AG20443 (cell line): ENCODE measurements at regions not wholly inside any gene's neighbourhood (a gene's known extent, or its start where the extent isn't known, plus 50 kb on each side); places are given as distances from the start of the nearest gene placed in this dataset.

Experiments
- DNase-seq: peaks from one replicate; pipeline ENCODE4 v3.0.0; 2012; ENCODE audit warnings: low spot score, mixed read lengths

DNA sequence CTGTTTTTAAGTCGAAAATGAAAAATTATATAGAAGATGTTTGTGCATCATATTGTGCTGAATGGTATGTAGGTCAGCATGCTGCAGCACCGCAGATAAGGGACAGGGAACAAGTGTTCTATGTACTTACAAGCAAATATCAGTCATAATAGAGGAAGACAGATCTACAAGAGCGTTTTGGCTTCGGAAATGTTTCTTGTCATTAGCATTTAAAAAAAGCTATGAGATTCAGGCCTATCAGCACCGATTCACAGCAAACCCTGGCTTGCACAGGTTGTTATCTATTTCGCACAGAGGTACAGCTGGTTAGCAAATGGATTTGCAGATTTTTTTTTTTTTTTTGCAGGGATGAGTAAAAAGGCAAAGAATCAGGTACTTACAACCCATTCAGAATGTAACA is 204.2 kb upstream of the TBC1D5 start:
- no peak for DNase-seq

DNA sequence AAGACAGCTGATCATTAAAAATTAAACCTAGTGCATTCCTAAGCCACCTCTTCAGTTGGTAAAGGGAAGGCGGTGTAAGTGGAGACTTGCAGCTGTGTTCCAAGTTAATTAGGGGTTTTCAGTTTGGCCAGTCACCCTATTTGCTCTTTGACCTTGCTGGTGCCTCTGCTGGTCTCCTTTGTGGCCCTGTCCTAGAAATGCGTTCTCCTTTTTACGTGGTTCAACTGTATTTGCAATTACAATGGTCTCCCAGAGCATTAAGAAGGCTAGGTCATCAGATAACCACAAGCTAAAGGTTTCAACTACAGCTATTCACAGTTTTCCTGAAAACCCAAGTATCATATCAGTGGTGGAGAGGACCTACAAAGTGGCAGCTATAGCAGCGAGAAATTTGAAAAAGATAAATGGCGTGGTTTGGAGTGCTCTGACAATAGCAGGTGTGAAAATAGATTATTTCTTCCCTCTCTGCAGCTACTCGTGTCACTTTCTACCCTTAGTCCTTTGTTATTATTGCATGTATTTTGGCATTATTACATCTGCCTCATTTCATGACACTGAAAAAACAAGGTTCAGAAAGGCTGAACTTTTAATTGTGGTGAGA is 203.5 kb upstream of the TBC1D5 start:
- no peak for DNase-seq

DNA sequence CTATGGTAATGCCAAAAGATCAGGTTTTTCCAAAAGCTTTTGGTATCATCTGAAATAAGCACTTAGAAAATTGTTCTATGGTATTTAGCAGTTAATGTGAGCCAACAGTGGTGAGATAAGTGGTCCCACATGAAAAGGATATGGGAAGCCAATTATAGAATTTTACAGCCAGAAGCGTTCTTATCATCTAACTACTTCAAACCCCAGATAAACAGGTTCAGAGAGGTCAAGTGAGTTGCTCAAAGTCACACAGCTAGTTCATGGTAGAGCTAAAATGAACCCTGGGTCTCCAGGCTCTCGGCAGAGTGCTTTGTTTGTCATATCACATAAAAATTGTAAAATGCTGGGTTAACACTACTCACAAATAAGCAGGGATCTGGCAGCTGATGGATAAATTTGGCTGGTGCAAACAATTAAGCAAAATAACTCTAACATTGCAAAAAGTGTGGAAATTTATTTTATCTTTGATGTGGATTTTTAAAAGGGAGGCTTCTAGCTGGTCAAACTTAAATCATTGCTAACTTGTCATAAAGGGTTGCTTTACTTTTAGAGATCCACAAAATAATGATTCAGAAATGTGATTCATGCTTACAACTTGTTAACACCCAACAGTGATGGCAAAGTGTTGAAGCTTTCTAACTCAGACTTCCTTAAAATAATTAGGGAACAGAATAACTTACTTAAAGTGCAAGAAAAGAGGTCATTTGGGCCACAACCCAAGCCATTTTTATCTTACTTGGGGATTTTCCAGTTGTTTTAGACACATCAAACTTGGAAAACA is 202.8 kb upstream of the TBC1D5 start:
- no peak for DNase-seq

DNA sequence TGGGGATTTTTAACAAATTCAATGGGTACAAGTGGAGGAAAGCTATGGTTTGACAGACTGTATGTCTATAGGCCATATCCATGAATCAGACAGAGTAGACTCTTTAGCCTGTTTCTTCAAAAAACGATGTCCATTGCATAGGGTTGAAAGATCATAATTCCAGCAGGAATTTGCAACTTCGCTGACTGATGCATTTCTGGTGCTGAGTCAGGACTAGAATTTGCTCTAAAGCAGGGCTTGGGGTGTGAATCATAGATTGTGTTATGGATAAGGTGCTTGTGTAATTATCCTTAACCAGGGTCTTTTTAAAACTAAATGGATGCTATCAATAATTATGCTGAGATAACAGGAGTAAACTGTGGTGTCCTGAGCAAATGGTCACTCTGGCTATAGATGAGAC is 200.4 kb upstream of the TBC1D5 start:
- peak; percentile 26 for DNase-seq

DNA sequence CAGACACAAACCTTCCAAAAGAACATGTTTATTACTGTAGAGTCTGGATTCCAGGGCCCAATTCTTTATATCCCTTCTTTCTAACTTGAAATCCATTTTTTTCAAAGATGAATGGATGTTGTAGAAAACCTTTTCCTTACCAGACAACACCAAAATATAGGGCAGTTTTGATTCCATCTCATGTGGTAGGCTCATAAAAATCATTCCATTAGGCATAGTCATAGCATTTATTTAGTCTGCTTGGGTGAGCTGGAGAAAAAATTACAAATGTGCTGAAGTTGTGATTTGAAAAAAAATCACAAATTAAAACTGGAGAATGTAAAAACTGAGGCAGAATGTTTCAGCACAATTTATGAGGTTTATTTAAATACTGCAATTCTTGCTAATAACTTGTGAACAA is 199.3 kb upstream of the TBC1D5 start:
- DNase-seq, result no peak

DNA sequence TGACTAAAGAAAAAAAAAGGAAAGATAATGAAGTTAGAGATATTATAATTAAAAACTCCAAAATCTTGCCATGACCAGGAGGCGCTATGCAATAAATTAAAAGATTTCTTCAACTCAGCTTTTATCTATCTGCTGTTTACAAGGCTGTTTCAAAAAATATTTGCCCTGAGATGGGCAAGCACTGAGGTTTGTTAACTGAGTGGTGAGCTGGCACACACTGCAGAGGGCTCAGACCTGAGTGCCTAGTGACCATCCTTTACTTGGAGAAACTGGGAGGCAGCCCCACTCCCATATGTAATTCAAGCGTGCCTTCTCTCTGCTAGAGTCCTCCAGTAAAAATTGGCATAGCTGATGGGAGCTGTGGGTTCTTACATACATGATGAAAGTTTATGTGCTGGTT is 198.7 kb upstream of the TBC1D5 start:
- DNase-seq, result no peak

DNA sequence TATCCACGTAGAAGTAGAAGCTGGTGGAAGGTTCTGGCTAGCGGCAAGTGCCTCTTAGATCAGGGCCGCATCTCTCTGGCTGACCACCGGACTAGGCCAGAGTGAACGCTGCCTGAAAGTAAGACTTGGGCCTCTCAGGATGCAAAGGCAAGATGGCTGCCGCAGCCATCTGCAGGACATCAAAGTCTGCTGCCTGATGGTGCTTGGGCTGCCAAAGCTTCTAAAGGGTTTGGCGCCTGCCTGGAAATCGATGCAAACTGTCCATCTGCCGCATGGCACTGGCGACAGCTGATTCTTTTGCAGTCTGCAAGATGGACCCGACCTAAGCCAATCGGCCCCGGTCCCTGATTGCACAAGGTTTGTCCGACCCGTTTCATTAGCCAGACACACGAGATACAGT is 196.7 kb upstream of the TBC1D5 start:
- DNase-seq, result no peak

DNA sequence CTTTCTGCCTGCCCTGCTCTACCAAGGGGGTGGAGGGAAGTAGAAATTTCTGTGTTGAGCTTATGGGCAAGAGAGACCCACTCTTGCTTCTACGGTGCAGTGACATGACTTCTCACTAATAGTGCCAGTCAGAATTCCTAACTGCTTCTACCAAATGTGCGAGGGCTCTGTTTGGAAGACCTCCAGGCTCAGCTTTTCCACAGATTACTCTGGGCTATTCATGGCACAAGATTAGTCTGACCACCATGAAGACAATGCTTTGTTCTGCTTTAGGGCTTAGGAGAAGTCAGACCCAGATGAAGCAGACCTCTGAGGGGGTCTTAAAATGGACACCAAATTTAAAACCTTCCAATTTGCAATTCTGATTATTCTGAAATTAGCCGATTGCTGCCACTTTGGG is 195.9 kb upstream of the TBC1D5 start:
- no peak for DNase-seq

DNA sequence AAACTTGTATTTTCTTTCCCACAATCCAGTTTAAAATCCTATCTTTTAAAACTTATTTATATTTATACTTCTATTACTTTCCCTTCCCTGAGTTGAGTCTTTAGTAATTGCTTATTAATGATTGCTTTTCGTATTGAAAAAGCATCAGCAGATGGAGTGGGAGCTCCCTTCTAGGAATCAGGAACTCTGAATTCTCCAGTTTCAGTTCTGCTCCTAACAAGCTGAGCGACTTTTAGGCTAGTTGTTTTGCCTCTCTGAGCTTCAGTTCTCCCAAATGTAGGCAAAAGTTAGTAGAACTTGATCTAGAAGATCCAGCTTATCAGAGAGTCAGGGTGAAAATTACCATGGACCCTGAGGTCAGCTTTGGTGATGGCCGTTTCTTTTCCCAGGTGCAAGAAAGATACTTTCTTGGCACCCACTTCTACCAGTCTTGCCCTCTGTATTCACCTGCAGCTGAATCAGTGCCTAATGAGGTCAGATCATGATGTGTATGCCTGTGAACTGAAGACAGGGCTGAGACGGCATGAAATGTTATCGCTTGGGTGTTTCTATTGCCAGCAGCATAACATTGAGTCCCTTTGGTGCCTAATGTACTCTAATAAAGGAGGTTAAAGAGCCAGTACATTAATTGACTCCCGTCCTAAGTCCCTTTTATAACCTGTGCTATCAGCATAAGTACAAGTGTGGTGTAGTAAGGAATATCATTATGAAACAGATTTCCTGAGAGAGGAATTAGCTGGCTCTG is 194.5 kb upstream of the TBC1D5 start:
- DNase-seq, result no peak

DNA sequence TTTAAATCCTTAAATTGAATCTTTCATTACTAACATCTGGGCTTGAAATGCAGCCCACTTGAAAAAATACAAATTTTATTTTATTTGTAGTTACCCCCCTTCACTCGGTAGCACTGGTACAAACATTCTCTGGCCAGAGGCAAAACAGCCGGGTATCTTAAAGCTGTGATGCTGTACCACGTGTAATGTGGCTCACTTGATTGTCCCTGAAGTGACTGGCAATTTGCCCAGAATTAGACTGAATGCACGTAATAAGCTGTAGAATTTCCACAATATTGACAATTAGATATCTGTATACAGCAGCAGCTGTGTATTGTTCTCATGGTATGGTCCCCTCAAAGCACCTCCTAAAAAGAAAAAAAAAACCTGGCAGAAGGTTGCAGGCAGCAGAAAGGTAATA is 192.8 kb upstream of the TBC1D5 start:
- no peak for DNase-seq

DNA sequence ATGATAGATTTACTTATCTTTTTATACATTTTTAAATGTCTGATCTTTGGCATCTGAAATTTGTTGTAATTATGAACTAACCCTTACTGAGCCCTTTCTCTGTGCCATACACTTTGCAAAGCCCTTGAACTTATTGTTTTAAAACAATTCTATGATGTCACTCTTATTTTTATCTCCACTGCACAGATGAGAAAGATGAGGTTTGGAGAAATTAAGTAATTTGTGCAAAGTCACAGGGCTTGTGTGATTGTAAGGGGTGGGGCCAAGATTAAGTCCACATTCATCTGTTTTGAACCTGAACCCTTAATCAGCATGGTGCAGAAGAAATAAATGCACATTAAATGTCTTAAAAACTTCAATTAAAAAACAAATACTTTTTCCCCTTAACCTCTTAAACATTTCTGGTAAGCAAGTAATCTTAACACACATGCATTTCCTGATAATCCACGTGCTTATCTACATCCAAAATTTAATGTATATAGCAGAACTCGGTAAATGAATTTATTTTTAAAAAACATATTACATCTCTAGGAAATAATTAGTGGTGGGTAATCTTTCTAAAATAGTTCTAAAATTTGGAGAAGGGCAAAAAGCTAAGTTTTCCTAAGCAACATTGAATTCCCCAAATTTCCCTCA is 189.8 kb upstream of the TBC1D5 start:
- DNase-seq, result no peak

DNA sequence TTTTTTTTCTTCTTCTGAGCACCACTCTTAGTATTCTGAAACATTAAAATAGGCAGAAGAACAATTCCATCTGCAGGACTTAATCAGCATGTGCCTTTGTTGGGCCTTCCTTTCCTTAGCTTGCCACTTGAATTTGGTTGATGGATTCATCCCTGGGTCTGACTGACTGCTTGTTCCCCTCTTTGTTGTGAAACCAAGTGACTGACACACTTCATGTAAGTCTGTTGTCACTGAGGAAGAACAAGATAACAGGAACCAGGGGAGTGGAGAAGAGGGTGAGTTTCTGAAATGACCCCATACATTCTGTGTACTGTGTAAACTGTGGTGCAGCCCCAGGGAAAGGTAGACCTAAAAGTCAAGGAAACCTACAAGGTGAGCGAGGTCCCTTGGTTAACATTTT is 188.7 kb upstream of the TBC1D5 start:
- no peak for DNase-seq

DNA sequence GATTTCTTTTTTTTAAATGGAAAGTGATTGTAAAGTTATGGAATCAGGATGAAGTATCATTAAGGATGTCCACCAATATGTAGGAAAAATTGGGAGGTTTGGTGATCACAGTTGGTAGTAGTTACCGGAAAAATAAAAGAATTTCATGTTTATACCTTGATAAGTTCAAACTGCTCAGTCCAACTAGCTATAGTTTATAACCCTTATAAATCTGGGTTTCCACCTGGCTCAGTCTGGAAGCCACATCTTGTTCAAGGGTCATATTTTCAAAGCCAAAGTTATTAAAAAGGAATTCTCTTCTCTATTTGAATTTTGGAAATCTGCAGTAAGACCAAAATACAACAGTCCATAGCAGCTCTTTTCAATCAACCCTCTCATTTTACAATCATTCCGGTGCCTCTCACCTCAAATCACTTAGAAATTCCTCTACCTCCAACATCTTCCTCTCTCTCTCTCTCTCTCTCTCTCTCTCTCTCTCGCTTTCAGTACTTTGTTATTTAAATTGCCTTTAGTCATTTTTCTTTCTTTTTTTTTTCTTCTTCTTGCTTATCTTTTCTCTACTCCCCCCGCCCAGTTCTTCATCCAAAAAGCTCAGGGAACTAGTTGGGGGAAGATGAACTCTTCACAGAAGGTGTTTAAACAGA is 186.2 kb upstream of the TBC1D5 start:
- DNase-seq, result no peak

DNA sequence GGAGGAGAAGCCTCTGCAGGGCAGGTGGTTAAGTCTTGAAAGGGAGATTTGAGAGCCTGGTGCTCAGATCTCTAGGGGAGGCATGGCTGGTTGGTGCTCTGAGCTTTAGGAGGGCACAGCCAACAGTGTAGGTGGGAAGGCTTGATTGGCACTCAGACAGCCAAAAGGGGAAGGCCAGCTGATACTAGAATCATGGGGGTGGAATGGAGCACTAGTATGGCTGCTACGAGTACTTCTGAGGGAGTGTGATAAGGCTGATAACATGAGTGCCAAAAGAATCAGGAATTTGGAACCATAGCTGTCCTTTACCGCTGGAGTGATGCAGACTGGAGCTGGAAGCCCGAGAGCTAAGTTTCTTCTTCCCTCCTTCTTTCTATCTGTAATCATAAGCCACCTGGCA is 184.6 kb upstream of the TBC1D5 start:
- DNase-seq, result no peak

DNA sequence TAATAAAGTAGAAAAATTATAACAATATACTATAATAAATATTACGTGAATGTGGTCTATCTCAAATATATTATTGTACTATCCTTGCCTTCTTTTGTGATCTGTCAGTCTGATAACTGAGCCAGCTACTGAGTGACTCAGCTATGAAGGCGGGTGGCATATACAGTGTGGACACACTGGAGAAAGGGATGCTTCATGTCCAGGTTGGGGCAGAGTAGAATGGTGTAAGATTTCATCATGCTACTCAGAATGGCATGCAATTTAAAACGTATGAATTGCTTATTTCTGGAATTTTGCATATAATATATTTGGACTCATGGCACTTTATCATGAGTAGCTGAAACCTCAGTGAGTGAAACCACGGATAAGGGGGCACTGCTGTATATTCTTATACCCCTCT is 172.9 kb upstream of the TBC1D5 start:
- no peak for DNase-seq

DNA sequence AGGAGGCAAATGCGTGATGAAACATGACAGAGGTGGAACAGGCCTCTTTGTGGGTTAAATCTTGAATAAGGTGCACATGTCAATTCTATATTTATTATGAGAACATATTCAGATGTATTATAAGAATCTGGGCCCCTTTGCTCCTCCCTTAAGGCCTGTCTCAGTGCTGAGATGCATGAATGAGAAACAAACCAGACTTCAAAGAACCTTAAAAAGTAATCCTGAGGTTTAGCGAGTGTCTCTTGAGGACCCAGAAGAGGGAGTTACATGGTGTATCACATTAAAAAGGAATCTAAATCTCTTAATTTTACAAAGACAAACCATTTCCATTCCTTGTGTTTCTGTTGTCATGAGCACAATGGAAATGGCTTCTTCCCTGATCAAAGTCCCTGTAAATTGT is 170.9 kb upstream of the TBC1D5 start:
- no peak for DNase-seq

DNA sequence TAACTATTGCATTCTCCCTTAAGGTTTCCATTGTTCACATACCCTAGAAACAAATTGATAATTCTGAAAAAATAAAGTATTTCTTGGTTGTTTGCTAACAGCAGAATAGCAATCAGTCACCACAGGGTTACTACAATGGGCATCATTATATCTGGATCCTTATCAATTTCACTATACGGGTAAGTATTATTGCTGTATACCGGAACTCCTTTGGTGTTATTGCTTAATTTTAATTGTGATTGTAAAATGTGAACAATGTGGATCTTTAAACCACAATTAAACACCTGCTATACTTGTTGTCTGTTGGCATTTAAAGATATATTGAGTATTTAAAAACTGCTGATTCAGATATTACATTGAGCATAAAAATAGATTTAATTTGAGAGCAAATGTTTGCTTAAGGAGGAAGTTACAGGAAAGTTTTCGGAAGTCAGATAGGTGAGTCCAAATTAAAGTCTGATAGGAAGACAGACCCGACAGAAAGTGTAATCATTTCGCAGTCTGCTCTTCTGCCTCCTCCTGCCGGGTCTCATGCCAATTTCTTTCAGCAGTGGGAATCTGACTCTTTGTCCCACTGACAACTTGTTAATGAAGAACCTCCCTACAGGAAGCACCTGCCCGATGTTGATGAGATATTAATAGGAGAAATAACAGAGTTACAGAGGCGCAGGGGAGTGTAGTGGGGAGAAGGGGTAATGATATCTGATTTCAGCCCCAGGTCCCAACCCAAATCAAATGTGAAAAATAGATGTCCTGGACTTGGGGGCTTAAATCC is 169.7 kb upstream of the TBC1D5 start:
- DNase-seq, result no peak

DNA sequence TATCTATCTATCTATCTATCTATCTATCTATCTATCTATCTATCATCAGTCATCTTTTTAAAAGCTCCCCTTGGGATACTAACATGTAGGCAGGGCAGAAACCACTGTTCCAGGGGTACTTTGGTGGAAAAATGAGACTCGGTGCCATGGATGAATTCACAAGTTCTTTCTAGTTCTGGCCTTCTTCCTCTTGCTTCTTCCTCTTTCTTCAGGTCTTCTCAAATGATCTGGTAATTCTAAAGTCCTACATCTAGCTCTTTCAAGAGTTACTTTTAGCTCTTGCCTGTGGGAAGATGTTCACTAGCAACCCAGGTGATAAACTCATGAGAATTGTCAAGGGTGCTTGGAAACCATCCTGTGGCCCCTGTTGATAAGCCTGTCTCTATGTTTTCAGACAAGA is 168.5 kb upstream of the TBC1D5 start:
- DNase-seq, result no peak

DNA sequence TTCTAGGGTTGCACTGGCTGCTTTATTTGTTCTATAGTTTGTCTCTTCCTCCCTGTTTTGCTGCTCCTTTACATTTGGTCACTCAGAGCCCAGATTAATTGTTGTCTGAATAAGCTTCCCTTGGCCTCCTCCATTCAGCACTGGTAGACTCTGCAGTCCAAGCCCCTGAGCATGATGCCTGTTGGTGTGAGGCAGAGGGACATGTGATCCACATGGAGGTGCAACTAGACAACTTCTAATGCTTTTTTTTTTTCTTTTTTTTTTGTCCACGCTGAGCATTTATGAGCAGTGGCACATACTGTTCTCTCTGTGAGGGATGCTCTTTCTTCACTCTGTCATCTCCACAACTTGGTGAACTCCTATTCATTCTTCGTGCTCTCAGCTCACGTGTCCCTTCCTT is 167.3 kb upstream of the TBC1D5 start:
- no peak for DNase-seq

DNA sequence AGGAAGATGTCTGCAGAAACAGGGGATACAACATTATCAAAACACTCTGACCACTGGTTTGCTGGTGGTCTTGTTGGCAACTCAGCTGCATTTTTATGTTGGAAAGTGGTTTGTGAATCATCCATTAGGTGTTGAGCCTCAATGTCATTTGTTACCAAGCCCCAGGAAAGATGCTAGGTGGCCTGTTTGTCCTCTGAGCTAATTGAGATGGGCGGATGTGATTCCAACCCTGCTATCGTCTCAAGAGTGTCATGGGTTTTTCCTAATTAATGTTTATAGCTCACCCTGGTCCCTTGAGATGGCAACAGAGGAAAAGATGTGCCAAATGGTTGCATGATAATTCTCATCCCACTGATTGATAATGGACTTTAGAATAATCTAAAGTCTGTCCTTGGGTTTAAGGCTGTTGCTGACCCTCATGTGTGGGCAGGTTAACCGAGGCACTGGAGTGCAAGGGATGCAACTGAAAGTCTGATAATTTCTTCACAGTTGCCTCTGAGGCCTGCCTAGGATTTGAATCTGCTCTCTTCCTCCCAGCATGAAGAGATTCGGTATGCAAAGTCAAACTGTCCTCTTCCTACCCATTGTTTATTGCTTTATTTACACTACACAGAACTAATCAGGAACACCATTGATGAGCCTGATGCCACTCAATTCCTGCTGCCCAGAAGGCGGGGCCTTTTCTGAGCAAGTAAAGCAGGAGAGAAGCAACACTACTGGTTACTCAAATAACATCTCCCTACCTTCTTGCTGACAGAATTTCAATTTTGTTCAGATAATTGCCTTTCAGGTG is 166.2 kb upstream of the TBC1D5 start:
- DNase-seq, result no peak

DNA sequence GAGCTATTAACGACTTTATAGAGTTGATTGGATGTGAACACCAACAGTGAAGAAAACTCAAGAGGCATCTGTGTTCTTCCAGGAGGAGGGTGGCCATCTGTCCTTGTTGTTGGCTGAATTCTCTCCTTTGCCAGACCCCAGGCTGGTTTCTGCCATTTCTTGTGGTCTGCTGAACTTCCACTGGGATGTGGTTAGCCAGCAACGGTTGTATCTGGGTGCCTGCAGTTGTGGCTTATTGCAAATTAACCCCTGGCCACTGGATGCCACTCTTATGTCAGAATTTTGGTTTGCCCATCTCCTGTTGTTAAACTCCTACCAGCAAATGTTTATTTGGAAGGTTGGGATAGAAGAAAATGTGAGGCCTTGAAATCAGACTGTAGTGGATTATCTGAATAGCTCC is 163.6 kb upstream of the TBC1D5 start:
- no peak for DNase-seq
